Activated CD8-positive, alpha-beta memory T cell treated with anti-CD3 and anti-CD28 coated beads, Interleukin-2, amount 50 U/mL, for 24 hours (primary cell): ENCODE measurements at regions not wholly inside any gene's neighbourhood (a gene's known extent, or its start where the extent isn't known, plus 50 kb on each side); places are given as distances from the start of the nearest gene placed in this dataset.
"Not testable (repeated sequence)": the region's sequence is repeated elsewhere in the genome, so short reads cannot be mapped to it uniquely, and the experiment has no call there.

Experiments
- DNase-seq: peaks from one replicate; pipeline ENCODE4 v3.0.0-alpha.2; 2020; ENCODE audit errors: extremely low read depth

- DNase-seq = no peak
These were observed 75.5 kb downstream of the ASB1 start for GRCh38 chr2:238502088-238502810.

GRCh38 chr2:238502956-238503791 lies 76.4 kb downstream of the ASB1 start:
- no peak for DNase-seq

- DNase-seq = no peak
These were observed 77.6 kb downstream of the ASB1 start for GRCh38 chr2:238504181-238504931.

GRCh38 chr2:238505119-238505891 lies 78.6 kb downstream of the ASB1 start:
- no peak for DNase-seq

GRCh38 chr2:238505892-238506280 lies 79.2 kb downstream of the ASB1 start:
- no peak for DNase-seq

- DNase-seq = no peak
These were observed 79.8 kb downstream of the ASB1 start for GRCh38 chr2:238506371-238507068.

- no peak for DNase-seq
These were observed 81.1 kb downstream of the ASB1 start for GRCh38 chr2:238507836-238508235.

- DNase-seq = no peak
These were observed 82.6 kb downstream of the ASB1 start for GRCh38 chr2:238509151-238509835.

- no peak for DNase-seq
These were observed 83.2 kb downstream of the ASB1 start for GRCh38 chr2:238509903-238510302.

- DNase-seq = no peak
These were observed 84.3 kb downstream of the ASB1 start for GRCh38 chr2:238510911-238511613.

- DNase-seq = no peak
These were observed 84.9 kb downstream of the ASB1 start for GRCh38 chr2:238511614-238511950.

- no peak for DNase-seq
These were observed 85.6 kb downstream of the ASB1 start for GRCh38 chr2:238512247-238512867.

GRCh38 chr2:238513346-238513745 lies 86.6 kb downstream of the ASB1 start:
- no peak for DNase-seq

GRCh38 chr2:238514024-238514423 lies 87.3 kb downstream of the ASB1 start:
- not testable (repeated sequence) for DNase-seq

GRCh38 chr2:238515377-238515776 lies 88.7 kb downstream of the ASB1 start:
- no peak for DNase-seq

- no peak for DNase-seq
These were observed 90.5 kb downstream of the ASB1 start for GRCh38 chr2:238517209-238517608.

- DNase-seq = no peak
These were observed 91.6 kb downstream of the ASB1 start for GRCh38 chr2:238518172-238518820.

- DNase-seq = no peak
These were observed 92.1 kb downstream of the ASB1 start for GRCh38 chr2:238518821-238519186.

- no peak for DNase-seq
These were observed 93.7 kb downstream of the ASB1 start for GRCh38 chr2:238520359-238520886.
